T-cell (primary cell): ENCODE measurements at regions not wholly inside any gene's neighbourhood (a gene's known extent, or its start where the extent isn't known, plus 50 kb on each side); places are given as distances from the start of the nearest gene placed in this dataset.

ENCODE experiments used
- ATAC-seq, 4 experiments: fragments of 200-7000 bp in 3 of 4; fragments of 150-1000 bp in 1 of 4; cut with Tn5 transposase; replicated peaks in 1 of 4; 1 replicate in 3 of 4; 2 replicates in 1 of 4; pipeline ENCODE4 v1.10.0; 2021; ENCODE audit warnings: moderate library complexity in 3 of 4, mild to moderate bottlenecking in 2 of 4, moderate number of reproducible peaks in 1 of 4
- CTCF ChIA-PET, 2 donors: fragments of 300-600 bp; sonication (Branson Sonifier 250); formaldehyde crosslinking; loops; one replicate each; lab custom pipeline; 2022; ENCODE audit warnings: antibody characterized with exemption in 2 of 2; lab: Charles Lee
- POLR2A ChIA-PET, 2 donors: fragments of 300-600 bp; sonication (Branson Sonifier 250); formaldehyde crosslinking; loops; one replicate each; lab custom pipeline; 2022; ENCODE audit warnings: antibody characterized with exemption in 2 of 2; lab: Charles Lee
- DNase-seq, 35 experiments: peaks; one replicate each; pipeline versions ENCODE4 v3.0.0 to v3.0.0-alpha.2; 2013 to 2023
- H3K27ac ChIP-seq: one replicate; pipeline ENCODE4 v1.5.1; 2013; ENCODE audit warnings: low read length
- H3K27me3 ChIP-seq, 2 experiments: replicated peaks in 1 of 2; 1 replicate in 1 of 2; 2 replicates in 1 of 2; pipeline versions ENCODE4 v1.6.1 to v1.7.0; 2013; ENCODE audit warnings: low read length in 1 of 2, mixed read lengths in 1 of 2; ENCODE audit not compliant: control insufficient read depth in 2 of 2, insufficient read depth in 2 of 2; ENCODE audit errors: extremely low read depth in 1 of 2
- H3K36me3 ChIP-seq, 2 donors: 1 replicate in 1 of 2; 2 replicates in 1 of 2; pipeline versions ENCODE4 v1.6.1 to v1.7.0; 2013; ENCODE audit warnings: low read length in 1 of 2; ENCODE audit not compliant: control insufficient read depth in 2 of 2, insufficient read depth in 1 of 2; ENCODE audit errors: extremely low read depth in 1 of 2
- H3K4me1 ChIP-seq, 2 experiments: 1 replicate in 1 of 2; 2 replicates in 1 of 2; pipeline versions ENCODE4 v1.6.1 to v1.7.0; 2013; ENCODE audit warnings: low read length in 2 of 2, mixed read lengths in 1 of 2; ENCODE audit not compliant: insufficient read depth in 2 of 2, control insufficient read depth in 1 of 2; ENCODE audit errors: extremely low read depth in 1 of 2
- H3K4me3 ChIP-seq, 2 donors: 1 replicate in 1 of 2; 2 replicates in 1 of 2; pipeline versions ENCODE4 v1.5.1 to v1.7.0; 2013; ENCODE audit warnings: mild to moderate bottlenecking in 2 of 2, low read length in 1 of 2, moderate library complexity in 1 of 2; ENCODE audit not compliant: control insufficient read depth in 1 of 2; ENCODE audit errors: extremely low read depth in 1 of 2
- H3K9me3 ChIP-seq: 2 replicates; pipeline ENCODE4 v1.7.0; 2013
- H3K27ac Mint-ChIP-seq, 2 donors: one replicate each; pipeline ENCODE4 v1.8.0; 2020 to 2021; ENCODE audit warnings: mild to moderate bottlenecking in 2 of 2, mixed read lengths in 2 of 2
- H3K27me3 Mint-ChIP-seq, 2 donors: one replicate each; pipeline ENCODE4 v1.8.0; 2021 to 2022; ENCODE audit warnings: mixed read lengths in 2 of 2
- H3K36me3 Mint-ChIP-seq: one replicate; pipeline ENCODE4 v1.8.0; 2021; ENCODE audit warnings: mixed read lengths
- H3K4me1 Mint-ChIP-seq, 3 donors: one replicate each; pipeline ENCODE4 v1.8.0; 2020 to 2022; ENCODE audit warnings: mixed read lengths in 3 of 3, mild to moderate bottlenecking in 1 of 3
- H3K4me3 Mint-ChIP-seq, 3 donors: one replicate each; pipeline ENCODE4 v1.8.0; 2020 to 2022; ENCODE audit warnings: mild to moderate bottlenecking in 3 of 3, mixed read lengths in 3 of 3, moderate library complexity in 3 of 3
- H3K9me3 Mint-ChIP-seq, 3 donors: one replicate each; pipeline ENCODE4 v1.8.0; 2020 to 2022; ENCODE audit warnings: mixed read lengths in 3 of 3
- WGBS: methylation state at CpG from one replicate; pipeline ENCODE4 v1.1.5; 2013; ENCODE audit warnings: missing lambda C conversion rate; ENCODE audit not compliant: insufficient coverage; 5-methylcytosine and 5-hydroxymethylcytosine counted together

- Histone ChIP-seq H3K9me3 (no peaks in the 10 kb centered on the region), H3K4me1 (no peaks in the 10 kb centered on the region), H3K36me3 (no peaks in the 10 kb centered on the region), H3K4me3 (no peak overlapping the region), H3K27ac (no peak overlapping the region), H3K27me3 (peaks cover 0 to 14% of the 10 kb centered on the region in 2 experiments)
- Mint-ChIP-seq H3K36me3 (no peaks in the 10 kb centered on the region), H3K4me1 (peaks cover 0 to 4% (median 0%) of the 10 kb centered on the region in 3 donors), H3K4me3 (no peak overlapping the region), H3K9me3 (no peaks in the 10 kb centered on the region), H3K27ac (no peak overlapping the region), H3K27me3 (peaks cover 0 to 3% of the 10 kb centered on the region in 2 donors)
- ATAC-seq (no peak), DNase-seq (no peak)
- ChIA-PET POLR2A (interaction anchor here in 1 of 2 donors (0.6 kb wide), 1 partner anchor 51 kb away, joined by 8 read pairs; no protein-coding TSS in a partner anchor), CTCF (no interaction called here)
- WGBS = 89% methylated on average over 3 of the region's 4 CpGs
Measured at GRCh38 chr2:236849940-236850339, 235.7 kb upstream of the COPS8 start.

DNA sequence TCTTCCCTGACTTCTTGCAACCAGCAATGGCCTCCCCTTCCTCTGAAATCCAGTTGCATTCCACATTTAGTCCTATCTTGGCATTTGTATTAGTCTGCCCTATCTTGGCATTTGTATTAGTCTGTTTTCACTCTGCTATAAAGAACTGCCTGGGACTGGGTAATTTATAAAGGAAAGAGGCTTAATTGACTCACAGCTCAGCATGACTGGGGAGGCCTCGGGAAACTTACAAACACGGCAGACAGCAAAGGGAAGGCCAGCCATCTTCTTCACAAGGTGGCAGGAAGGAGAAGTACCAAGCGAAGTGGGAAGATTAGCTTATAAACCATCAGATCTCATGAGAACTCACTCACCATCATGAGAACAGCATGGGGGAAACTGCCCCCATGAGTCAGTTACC lies 234.5 kb upstream of the COPS8 start:
- Mint-ChIP-seq H3K4me3 (no peak overlapping the region), H3K9me3 (peaks cover 0 to 5% (median 0%) of the 10 kb centered on the region in 3 donors), H3K27me3 (no peaks in the 10 kb centered on the region), H3K36me3 (no peaks in the 10 kb centered on the region), H3K4me1 (peaks cover 0 to 4% (median 0%) of the 10 kb centered on the region in 3 donors), H3K27ac (no peak overlapping the region)
- no peak for ATAC-seq
- WGBS = no CpG with 5 or more reads among the region's 3 CpGs
- DNase-seq = no peak
- CTCF ChIA-PET = no interaction called here
- peaks cover 0 to 11% of the 10 kb centered on the region in 2 experiments for H3K27me3 ChIP-seq
- POLR2A ChIA-PET = no interaction called here
- no peaks in the 10 kb centered on the region for H3K36me3 ChIP-seq
- H3K27ac ChIP-seq = no peak overlapping the region
- H3K4me1 ChIP-seq = no peaks in the 10 kb centered on the region
- H3K9me3 ChIP-seq = no peaks in the 10 kb centered on the region
- no peak overlapping the region for H3K4me3 ChIP-seq

DNA sequence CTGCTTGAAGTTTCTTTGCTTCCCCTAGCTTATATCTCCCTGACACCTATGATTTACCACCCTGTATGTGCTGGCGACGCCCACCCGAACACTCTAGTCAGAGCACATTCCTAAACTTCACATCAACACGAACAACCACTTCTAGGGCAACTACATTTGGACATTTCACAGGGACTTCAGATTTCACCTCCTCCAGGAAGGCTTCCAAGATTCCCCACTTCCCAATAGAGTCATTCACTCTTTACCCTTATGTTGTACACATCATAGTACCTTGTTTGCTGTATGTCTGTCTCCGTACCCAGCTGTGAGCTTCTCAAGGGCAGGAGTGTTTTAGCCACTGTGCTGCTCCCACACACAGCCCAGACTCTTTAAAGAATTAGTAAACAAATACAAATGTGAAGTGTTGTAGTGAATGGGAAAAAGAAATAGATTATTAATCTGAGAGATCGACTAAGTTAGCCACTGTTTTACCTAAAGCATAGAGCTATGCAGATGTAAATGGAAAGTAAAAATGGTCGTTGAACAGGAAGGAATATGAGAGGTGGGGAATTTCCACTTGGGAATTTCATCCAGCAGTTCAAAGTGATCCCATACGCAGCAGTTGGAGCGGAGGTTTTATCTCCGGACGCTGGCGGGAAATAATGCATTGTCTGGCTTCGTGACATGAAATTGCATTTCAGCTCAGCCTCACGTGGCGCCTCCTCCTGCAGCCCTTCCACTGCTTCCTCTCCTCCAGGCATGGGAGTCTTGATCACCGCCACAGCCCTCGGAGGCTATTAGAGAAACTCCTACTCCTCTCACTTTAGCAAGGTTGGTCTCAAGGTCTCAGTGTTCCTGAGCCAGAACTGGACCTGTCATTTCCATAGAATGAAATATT lies 233.4 kb upstream of the COPS8 start:
- DNase-seq = no peak
- H3K4me3 ChIP-seq = no peak overlapping the region
- Mint-ChIP-seq H3K27me3 (no peaks in the 10 kb centered on the region), H3K36me3 (no peaks in the 10 kb centered on the region), H3K27ac (no peak overlapping the region), H3K4me3 (no peak overlapping the region), H3K9me3 (peaks cover 0 to 5% (median 0%) of the 10 kb centered on the region in 3 donors), H3K4me1 (peaks cover 0 to 3% (median 0%) of the 10 kb centered on the region in 3 donors)
- POLR2A ChIA-PET = no interaction called here
- H3K4me1 ChIP-seq = no peaks in the 10 kb centered on the region
- no peak overlapping the region for H3K27ac ChIP-seq
- CTCF ChIA-PET = interaction anchor here in 1 of 2 donors (0.7 kb wide), 1 partner anchor 20 kb away, joined by 3 read pairs; no protein-coding TSS in a partner anchor
- H3K27me3 ChIP-seq = peaks cover 0 to 5% of the 10 kb centered on the region in 2 experiments
- H3K36me3 ChIP-seq = no peaks in the 10 kb centered on the region
- H3K9me3 ChIP-seq = no peaks in the 10 kb centered on the region
- WGBS = 78% methylated on average over 16 of the region's 17 CpGs
- no peak for ATAC-seq

DNA sequence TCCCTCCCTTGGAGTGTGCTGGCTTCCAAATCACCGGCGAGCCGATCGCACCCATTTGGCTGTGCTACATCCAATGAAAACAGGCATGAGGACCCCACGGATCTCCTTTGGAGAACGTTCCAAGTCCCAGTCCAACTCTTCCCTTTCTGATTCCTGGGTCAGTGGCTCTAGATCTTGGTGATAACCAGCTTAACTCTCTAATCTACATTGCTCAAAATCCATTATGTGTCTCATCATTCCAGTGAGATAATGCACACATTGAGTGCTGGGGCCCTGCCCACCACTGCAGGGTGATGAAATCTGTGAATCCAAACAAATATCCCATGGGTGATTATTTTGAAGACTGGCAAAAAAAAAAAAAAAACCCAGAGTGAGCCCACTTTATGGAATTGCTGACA lies 232.7 kb upstream of the COPS8 start:
- Histone ChIP-seq H3K4me1 (no peaks in the 10 kb centered on the region), H3K4me3 (no peak overlapping the region), H3K27ac (no peak overlapping the region), H3K9me3 (no peaks in the 10 kb centered on the region), H3K27me3 (peaks cover 0 to 9% of the 10 kb centered on the region in 2 experiments), H3K36me3 (no peaks in the 10 kb centered on the region)
- DNase-seq (no peak), ATAC-seq (no peak)
- H3K4me3 Mint-ChIP-seq = no peak overlapping the region
- no peaks in the 10 kb centered on the region for H3K36me3 Mint-ChIP-seq
- H3K27ac Mint-ChIP-seq = no peak overlapping the region
- no peaks in the 10 kb centered on the region for H3K27me3 Mint-ChIP-seq
- H3K9me3 Mint-ChIP-seq = peaks cover 0 to 5% (median 0%) of the 10 kb centered on the region in 3 donors
- POLR2A ChIA-PET = no interaction called here
- H3K4me1 Mint-ChIP-seq = no peaks in the 10 kb centered on the region
- CTCF ChIA-PET = interaction anchor here in 1 of 2 donors (0.7 kb wide), 1 partner anchor 19 kb away, joined by 3 read pairs; no protein-coding TSS in a partner anchor
- 90% methylated on average over 6 of the region's 6 CpGs for WGBS

GRCh38 chr2:236853585-236854051 lies 232.1 kb upstream of the COPS8 start:
- H3K9me3 Mint-ChIP-seq = peaks cover 0 to 5% (median 0%) of the 10 kb centered on the region in 3 donors
- H3K4me3 ChIP-seq = no peak overlapping the region
- ATAC-seq = no peak
- H3K27ac ChIP-seq = no peak overlapping the region
- no peak overlapping the region for H3K27ac Mint-ChIP-seq
- no peaks in the 10 kb centered on the region for H3K4me1 ChIP-seq
- no peaks in the 10 kb centered on the region for H3K4me1 Mint-ChIP-seq
- H3K4me3 Mint-ChIP-seq = no peak overlapping the region
- H3K9me3 ChIP-seq = no peaks in the 10 kb centered on the region
- H3K36me3 ChIP-seq = no peaks in the 10 kb centered on the region
- H3K27me3 ChIP-seq = peaks cover 0 to 12% of the 10 kb centered on the region in 2 experiments
- ChIA-PET POLR2A (no interaction called here), CTCF (no interaction called here)
- DNase-seq = no peak
- WGBS = 92% methylated on average over 9 of the region's 13 CpGs
- no peaks in the 10 kb centered on the region for H3K27me3 Mint-ChIP-seq
- H3K36me3 Mint-ChIP-seq = no peaks in the 10 kb centered on the region

DNA sequence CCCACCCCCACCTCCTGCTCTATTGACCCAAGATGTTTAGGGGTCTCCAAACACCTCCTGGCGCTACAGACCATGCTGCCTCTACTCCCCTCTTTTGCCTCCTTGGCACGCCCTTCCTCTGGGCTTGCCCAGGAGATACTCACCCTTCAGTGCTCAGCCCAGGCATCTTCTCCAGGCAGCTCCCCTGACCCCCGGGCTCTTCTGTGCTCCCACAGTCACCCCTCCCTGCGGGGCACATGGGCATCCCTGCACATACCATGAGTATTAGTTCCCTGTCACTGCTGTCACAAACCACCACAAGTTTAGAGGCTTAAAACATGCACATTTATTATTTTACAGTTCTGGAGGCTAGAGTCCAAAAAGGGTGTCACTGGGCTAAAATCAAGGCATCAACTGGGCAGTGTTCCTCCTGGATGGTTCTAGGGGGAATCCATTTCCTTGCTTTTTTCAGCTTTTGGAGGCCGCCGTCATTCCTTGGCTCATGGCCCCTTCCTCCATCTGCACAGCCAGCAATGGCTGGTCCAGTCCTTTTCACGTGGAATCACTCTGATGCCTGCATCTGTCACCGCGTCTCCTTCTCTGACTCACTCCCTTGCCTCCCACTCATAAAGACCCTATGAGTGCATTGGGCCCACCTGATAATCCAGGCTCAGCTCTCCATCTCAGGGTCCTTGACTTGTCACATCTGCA lies 230.4 kb upstream of the COPS8 start:
- ChIA-PET CTCF (no interaction called here), POLR2A (no interaction called here)
- no peaks in the 10 kb centered on the region for H3K4me1 Mint-ChIP-seq

More for the DNA sequence above, 230.4 kb upstream of the COPS8 start:
- peaks cover 0 to 5% (median 0%) of the 10 kb centered on the region in 3 donors for H3K9me3 Mint-ChIP-seq
- H3K4me3 ChIP-seq = no peak overlapping the region
- H3K36me3 ChIP-seq = no peaks in the 10 kb centered on the region
- 76% methylated on average over 6 of the region's 9 CpGs for WGBS
- no peaks in the 10 kb centered on the region for H3K9me3 ChIP-seq
- no peak for ATAC-seq
- DNase-seq = no peak
- peaks cover 0 to 10% of the 10 kb centered on the region in 2 experiments for H3K27me3 ChIP-seq
- H3K27me3 Mint-ChIP-seq = no peaks in the 10 kb centered on the region
- no peak overlapping the region for H3K27ac ChIP-seq
- no peaks in the 10 kb centered on the region for H3K36me3 Mint-ChIP-seq
- H3K27ac Mint-ChIP-seq = no peak overlapping the region
- no peaks in the 10 kb centered on the region for H3K4me1 ChIP-seq
- H3K4me3 Mint-ChIP-seq = no peak overlapping the region
